CD4-positive, alpha-beta T cell treated with Interleukin-15 for 4 hours (primary cell): ENCODE measurements at regions not wholly inside any gene's neighbourhood (a gene's known extent, or its start where the extent isn't known, plus 50 kb on each side); places are given as distances from the start of the nearest gene placed in this dataset.

Experiments used
- DNase-seq: peaks from one replicate; pipeline ENCODE4 v3.0.0-alpha.2; 2020; ENCODE audit warnings: low spot score

DNA sequence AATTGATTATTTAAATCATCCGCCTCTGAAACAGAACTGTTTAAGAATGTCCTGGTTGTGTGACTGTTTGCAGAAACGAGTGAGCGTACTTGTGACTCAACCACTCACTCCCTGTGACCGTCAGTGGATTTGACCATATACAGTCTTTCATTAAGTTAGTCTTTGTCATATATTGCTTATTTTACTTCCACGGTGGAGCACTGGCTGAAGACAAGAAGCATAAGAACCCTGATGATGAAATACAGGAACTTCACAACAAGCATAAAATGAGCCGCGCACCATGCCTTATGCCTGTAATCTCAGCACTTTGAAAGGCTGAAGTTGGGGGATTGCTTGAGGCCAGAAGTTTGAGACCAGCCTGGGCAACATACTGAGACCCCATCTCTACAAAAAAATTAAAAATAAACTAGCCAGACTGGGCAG is 194.0 kb downstream of the TOMM20 start:
- no peak for DNase-seq

DNA sequence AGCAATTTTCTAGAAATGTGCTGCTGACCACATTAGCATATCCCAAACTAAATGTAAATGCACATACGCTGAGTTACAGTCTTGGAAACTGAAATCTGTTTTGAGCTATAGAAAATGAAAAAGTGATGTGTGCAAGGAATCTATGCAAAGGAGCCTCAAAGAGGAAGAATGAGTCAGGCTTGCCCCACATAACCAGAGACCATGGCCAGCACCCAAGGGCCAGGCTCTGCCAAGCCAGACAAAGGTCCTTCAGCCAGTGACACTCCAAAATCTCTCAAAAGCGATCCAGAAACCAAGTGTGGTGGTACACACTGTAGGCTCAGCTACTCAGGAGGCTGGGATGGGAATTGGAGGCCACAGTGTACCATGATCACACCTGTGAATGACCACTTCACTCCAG is 195.2 kb downstream of the TOMM20 start:
- DNase-seq = no peak

DNA sequence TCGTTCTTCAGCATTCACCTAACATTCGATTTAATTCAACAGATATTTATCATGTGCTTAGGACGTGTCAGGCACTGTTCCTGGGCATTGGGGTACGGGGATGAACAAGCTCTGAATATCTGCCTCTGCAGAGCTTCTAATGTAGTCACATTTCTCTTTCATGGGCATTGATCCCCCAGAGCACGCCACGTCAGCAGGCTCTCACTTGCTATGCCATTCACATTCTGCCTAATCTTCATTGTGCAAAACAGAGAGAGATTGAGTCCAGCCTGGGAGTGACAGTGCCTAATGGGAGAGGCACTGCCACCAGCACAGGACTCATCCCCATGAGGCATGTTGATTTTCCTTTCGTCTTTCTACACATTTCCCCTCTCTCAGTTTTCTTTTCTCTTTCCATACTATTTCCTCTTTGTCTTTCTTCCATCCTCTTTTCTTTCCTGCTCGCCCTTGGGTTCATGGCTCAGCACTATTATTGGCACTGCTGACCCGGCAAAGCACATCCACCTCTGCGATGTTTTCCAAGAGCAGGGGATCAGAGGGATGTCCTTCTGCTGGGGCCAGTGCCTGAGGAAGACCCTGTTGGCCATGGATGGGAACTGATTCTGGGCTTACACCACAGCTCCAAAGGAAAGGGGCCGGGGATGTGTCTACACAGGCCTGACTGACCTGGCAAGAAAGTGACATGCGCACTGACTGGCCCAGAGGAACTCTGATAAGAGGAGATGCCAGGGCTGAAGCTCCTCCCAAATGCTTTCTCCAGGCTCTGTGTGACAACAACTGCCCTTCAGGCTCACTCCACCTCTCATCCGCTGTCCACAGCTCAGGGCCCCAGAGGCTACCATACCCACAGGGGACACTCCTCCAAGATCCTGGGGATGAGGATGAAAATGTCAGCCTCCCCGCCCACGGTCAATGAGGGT is 195.9 kb downstream of the TOMM20 start:
- DNase-seq = no peak

DNA sequence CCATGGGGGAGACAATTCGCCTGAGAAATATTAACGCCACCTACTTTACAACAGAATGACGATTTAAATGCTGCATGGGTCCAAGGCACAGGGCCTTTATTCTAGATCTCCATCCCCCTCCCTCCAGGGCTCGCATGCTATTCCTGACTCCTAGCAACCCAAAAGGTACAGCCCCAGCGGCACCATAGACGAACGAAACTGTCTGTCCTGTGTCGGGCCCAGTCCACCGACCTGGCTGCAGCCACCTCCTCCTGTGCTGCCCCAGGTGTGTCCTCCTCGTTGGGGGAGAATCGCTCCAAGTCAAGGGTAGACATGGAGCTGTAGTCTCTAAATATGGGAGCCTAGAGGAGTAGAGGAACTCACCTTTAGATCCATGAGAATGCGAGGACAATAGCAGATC is 196.5 kb downstream of the TOMM20 start:
- DNase-seq = no peak

DNA sequence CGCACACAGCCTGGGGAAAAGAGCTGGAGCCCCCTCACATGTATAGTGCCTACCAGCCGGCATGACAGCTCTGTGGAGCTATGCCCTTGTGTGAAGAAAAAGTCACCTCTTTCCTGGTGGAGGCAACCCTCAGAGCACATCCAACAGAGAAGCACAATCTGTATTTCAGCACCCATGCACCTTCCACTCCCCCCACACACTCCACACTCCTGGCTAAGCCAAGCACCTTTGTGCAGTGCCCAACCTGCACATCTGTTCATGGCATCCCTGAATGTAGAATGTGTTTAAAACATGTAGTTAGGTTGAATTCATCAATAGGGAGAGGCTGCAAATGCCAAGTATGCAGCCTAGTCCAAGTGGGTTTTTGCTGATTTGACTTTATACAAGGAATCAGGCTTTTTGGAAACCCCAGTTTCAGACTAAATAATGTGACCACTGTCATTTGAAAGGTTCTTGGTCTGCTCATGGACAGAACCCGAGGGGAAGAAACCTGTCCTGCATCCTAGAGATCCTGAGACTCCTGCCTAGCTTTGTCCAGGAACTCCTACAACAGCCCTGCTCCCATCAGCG is 197.1 kb downstream of the TOMM20 start:
- no peak for DNase-seq

DNA sequence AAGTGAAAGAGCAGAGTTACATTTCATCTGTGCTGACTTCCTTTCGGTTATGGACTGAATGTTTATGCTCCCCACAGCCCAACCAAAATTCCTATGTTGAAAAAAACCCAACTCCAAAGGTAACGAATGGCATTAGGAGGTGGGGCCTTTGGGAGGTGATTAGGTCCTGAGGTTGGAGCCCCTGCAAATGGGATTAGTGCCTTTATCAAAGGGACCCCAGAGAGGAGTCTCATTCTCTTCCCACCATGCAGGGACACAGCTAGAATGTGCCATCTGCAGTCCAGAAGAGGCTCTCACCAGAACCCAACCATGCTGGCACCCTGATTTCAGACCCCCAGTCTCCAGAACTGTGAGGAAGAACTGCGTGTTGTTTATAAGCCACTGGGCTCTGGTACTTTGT is 199.3 kb downstream of the TOMM20 start:
- no peak for DNase-seq

DNA sequence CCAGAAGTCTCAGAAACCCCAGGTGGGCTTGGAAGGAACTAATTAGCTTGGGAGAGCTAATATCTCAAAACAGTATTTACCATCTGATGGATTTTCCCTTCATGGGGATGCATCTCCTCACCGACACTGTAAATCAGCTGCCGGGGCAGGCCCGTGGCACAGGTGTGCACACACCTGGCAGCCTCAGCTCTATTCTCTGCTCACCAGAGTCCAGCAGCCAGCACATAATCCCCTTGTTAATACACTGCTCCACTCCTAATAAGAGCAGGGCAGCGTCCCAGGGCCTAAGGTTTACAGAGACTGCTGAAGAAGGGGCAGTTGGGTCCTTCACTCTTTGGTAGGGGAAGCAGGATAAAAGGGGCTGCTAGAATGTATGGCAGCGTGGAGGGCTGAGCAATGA is 200.0 kb downstream of the TOMM20 start:
- no peak for DNase-seq

DNA sequence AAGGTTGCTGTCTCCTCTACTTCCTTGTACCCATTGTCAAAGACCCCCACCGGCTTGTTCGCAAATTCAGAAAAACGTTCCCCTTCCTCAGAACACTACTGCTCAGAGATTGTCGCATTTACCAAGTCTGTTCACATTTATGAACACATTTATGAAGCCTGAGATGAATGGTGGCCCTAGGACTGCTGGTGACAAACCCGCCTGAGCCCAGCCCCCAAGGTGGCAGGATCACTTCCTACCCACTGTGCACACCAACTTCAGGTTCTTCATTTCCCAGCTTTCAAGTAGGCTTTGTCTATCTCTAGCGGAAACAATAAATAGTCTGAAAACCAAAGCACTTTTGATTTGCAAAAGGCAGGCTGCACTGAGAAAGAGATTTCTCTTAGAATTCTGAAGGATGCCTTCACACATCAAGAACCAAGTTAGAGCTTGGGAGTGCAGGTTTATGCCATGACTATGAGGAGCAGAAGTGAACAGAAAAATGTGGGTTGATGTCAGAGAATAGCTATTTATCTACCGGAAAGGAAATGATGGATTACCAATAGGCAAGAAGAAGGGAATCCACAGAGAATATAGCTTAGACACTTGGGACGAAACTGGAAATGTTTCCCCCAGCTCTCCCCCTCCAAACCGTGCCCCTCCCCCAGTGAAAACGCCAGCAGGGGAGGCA is 200.5 kb downstream of the TOMM20 start:
- DNase-seq = no peak

DNA sequence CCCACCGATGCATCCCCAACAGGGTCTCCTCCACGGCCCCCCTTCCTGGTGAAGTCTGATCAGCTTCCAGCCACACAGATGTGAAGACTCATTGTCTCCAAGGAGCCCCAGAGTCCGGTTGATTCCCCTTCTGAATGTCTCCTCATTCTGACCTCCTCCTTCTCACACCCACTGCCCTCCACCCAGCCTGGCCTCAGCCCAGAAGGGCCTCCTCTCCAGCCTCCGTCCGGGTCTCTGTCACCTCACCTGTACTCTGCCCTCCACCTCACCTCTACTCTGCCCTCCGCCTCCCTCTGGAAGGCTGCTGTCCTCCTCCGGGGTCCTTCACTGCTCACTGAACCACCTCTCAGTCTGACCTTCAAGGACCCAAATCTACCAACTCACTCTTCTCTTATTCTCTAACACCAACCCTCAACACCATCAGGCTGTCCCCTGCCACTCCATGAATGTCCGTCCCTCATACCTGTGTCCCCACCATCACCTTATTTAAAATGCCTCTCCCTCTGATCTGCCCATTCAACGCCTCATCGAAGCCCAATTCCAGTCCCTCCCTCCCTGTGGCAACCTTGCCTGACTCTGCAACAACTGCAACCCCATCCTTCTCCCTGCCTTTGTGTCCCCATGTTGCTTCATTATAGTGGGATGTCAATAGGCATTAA is 201.2 kb downstream of the TOMM20 start:
- DNase-seq = no peak

DNA sequence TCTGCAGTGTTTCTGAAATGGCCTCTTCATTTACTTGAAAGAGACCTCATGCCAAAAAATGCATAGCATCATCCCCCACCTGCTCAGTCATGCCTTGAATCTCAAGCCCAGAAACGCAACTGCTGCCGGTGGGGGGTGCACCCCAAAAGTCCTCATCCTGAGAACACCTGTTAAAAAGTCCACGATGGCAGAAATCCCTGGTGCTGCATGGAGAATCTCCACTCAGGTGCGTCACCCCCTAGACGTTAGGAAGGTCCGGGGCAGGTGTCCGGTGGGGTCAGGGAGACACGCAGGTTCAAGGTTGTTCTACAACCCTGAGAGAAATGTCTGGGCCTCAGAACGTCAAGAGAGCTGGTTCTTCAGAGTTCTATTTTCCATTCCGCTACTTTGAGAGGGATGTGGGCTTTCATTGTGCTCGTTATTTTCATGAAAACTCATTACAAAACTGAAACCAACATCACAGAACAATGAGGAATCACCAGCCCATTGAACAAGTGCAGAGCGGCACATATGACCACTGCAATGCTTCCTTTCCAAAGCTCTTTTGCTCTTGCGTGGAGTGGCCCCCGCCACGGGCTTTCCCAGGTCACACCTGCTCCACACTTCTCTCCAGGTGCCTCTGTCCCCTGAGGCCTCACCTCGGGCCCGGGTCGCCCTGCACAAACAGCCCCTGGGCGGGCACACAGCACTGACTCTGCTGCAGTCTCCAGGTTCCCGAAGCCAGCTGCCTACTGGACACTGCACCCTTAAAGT is 201.9 kb downstream of the TOMM20 start:
- peak; percentile 35 for DNase-seq

DNA sequence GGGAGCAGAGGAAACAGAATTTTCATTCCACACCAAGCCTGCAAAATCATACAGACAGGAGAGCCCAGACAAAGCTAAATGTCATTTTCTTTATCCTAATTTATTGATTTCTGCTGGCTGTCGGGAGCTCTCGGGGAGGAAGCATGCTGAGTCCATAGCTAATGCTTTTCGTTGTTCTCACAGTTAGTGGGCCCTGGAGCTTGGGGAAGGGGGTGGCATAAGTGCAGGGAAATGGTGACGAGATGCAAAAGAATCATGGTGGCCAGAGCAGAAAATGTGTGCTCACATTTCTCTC is 202.4 kb downstream of the TOMM20 start:
- DNase-seq = no peak

DNA sequence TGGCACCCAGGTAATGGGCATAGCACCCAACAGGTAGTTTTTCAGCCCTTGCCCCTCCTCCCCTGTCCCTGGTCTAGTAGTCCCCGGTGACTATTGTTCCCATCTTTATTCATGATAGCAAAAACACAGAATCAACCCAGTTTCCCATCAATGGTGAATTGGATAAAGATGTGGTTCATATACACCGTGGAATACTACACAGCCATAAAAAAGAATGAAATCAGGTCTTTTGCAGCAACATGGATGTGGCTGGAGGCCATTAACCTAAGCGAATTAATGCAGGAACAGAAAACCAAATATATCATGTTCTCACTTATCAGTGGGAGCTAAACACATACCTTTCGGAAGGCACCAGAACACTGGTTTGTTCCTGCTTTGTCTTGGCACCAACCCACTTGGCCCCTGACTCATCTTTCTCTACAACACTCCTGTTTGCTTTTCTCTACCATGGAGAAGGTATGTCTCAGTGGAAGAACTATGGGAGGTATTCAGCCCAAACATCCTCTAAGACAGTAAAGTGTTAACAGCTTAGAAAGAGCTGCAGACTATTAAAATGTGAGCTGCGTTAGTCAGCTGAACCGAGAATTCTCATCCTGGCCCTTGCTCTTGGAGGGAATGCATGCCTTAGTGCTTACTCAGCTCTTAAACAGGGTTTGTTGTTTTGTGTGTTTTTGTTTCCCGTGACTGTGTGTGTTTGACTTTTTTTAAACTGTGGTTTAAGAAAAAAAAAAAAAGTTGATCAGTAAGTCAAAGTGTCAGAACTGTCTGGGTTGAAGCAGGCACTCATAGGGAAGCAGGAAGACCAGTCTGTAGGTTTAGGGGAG is 203.0 kb downstream of the TOMM20 start:
- DNase-seq = peak; percentile 61

DNA sequence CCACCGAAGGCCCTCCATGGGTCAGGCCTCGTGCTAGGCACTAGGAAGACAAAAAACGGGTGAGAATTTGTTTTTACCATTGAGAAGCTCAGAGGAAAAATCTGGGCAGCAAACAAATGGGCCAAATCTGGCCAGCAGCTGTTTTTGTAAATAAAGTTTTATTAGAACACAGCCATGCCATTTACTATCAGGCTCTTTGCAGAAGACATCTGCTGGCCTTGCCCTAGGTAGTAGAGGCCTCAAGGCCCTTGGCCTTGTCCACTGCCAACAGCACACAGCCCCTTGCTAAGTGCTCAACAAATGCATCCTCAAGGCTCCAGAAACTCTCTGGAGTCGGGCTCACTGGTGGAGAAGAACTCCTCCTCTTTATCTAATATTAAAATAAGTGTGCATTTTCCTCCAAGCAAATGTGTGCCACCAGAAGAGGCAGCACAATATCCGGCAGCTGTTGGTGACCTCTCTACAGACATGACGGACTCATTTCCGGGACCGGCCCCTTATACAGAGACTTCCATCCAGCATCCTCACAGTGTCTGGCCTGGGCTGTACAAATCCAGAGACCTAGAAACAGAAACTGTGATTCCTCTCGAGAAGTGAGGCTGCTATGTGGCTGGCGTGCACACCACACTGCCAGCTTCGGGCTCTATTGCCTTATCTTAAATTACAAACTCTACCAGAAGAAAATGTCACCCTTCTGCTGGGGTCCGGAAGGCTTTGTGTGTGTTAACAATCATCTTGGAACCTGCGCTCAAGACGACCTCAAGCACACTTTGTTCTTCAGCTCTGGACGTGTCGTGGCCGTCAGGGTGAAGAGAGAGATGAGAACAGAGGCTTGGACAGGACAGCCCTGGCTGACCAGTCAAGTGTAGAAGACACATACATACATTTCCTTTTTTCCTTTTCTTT is 203.9 kb downstream of the TOMM20 start:
- DNase-seq = no peak

DNA sequence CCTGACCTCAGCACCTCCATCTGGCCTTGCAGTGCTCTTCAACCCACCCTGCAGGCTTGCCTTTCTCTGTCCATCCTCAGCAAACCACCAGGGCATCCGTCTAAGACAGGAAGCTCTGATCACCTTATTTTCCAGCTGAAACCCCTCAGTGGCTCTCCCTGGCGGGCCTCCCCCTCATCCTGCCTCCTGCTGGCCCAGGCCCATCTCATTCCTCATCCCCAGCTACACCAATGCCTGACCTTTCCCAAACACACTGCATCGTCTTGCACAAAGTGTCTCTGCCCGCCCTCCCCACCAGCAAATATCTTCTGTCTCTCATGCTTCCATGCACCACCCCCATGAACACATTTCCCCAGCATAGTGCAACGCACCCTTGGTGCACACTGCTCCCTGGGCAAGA is 205.0 kb downstream of the TOMM20 start:
- no peak for DNase-seq

DNA sequence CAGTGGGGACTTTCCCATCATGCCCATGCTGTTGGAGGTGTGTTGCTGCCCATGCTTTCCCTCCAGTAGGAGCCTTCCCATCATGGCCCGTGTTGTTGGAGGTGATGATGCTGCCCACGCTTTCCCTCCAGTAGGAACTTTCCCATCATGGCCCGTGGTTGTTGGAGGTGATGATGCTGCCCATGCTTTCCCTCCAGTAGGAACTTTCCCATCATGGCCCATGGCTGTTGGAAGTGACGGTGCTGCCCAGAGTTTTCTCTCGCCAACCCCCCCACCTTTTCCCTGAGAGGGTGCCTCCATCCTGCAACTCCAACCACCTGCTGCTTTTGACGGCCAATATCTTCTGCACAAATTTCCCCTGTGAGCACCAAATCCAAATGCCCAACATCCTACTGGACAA is 205.7 kb downstream of the TOMM20 start:
- DNase-seq = no peak

DNA sequence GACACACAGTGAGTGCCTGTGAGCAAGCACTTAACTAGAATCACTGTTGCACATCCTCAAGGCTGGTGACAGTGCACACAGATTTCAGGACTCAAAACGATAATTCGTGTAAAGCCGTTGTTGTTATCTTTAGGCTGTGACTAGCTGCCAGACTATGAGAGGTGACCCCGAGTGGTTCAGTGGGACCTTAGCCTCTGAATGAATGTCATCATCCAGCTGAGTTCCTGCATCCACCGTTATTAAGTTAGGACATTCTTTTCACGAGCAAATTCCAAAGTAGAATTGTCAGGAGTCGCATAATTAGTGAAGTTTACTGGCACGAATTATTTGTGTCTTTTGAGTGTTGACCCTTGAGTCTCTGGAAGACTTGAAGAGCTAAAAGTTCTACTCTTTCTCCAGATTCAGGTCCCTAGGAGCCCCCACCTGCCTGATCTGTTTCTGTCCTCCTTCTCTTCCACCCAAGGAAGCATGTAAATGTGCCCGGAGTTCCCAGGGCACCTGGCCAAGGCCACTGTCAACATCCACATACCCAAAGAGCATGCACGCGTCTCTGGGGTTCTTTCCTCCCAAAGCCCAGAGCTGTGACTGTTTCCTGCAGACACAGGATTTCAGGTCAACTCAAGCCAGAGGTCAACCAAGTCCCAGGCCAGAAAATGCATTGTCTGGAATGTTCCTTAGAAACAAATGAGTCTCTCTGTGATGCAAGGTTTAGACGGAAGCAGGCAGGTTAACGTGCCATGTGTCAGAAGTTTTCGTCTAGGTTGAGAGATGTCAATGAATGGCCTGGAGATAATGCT is 207.2 kb downstream of the TOMM20 start:
- no peak for DNase-seq

DNA sequence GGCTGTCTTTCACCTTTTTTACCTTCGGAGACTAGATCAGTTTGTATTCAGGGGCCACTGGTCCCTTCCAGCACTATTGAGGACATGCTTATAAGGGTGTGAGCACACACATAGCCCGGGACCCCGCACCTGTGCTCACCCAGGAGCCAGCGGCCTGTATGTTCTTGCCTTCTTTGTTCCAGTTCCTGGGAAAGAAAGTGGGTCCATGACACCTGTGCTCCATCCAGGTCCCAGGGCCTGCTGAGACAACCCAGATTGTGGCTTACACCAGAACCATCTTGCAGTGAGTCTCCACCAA is 207.8 kb downstream of the TOMM20 start:
- DNase-seq = no peak

DNA sequence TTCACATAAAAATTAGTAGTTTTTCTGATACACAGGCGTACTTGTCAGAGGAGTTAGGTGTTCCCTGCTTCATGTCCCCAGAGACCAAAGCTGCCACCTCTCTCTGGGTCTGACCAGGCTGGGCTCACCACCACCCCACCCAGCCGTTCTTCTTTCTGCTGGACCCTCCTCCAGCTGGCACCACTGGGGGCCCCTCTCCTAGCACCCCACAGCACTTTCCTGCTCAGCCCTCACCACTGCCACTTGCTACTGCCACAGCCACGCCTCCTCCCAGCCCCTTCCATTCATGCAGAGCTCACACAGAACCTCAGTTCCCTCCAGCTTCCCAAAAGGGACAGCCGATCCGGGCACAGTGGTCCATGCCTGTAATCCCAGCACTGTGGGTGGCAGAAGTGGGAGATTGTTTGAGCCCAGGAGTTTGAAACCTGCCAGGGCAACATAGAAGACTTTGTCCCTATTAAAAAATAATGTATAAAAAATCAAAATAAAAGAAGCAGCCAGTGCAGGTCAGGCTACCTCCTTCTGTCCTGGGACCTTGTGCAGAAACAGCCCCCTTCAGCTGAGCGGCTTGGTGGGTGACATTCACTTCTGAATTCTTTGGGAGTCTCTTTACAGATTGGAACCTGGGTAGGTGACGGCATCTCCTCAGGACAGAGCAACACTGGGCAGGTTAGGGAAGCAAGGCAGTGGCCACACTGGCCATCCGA is 208.3 kb downstream of the TOMM20 start:
- DNase-seq = no peak
